ENCODE measurements at regions not wholly inside any gene's neighbourhood (a gene's known extent, or its start where the extent isn't known, plus 50 kb on each side); places are given as distances from the start of the nearest gene placed in this dataset.

GRCh38 chr2:205929246-205929942 lies 156.6 kb downstream of the INO80D start (continued):
- TF ChIP-seq ZNF513 (CRISPR knock-in tag; conservative IDR thresholded peaks at IDR 0.05) = no peak
- TF ChIP-seq MTF1 (CRISPR knock-in tag; IDR thresholded peaks at IDR 0.05) = no peak
- no peak for TF ChIP-seq ZEB1 (IDR thresholded peaks at IDR 0.05; ENCODE audit: insufficient replicate concordance, low read depth)
- no peak for TF ChIP-seq MTF2 (CRISPR knock-in tag; IDR thresholded peaks at IDR 0.05; ENCODE audit: borderline replicate concordance)
- no peak for TF ChIP-seq PAX8 (CRISPR knock-in tag; IDR thresholded peaks at IDR 0.05; ENCODE audit: borderline replicate concordance)
- TF ChIP-seq TEAD3 (CRISPR knock-in tag; optimal IDR thresholded peaks at IDR 0.05; ENCODE audit: borderline replicate concordance) = peak; percentile 48
- no peak for TF ChIP-seq ELK4 (CRISPR knock-in tag; IDR thresholded peaks at IDR 0.05; ENCODE audit: borderline replicate concordance)
- TF ChIP-seq SRSF4 (IDR thresholded peaks at IDR 0.05; ENCODE audit: low read depth, low read length, poor library complexity, severe bottlenecking) = no peak
- no peak for TF ChIP-seq REXO4 (CRISPR knock-in tag; IDR thresholded peaks at IDR 0.05; ENCODE audit: borderline replicate concordance)
- TF ChIP-seq NR3C1 (CRISPR knock-in tag; IDR thresholded peaks at IDR 0.05) = no peak
- TF ChIP-seq ZNF383 (CRISPR knock-in tag; IDR thresholded peaks at IDR 0.05; ENCODE audit: borderline replicate concordance) = no peak
- TF ChIP-seq ARID5B (CRISPR knock-in tag; IDR thresholded peaks at IDR 0.05) = peak; percentile 68
- no peak for TF ChIP-seq KDM4B (CRISPR knock-in tag; IDR thresholded peaks at IDR 0.05)
- TF ChIP-seq MZF1 (CRISPR knock-in tag; IDR thresholded peaks at IDR 0.05; ENCODE audit: borderline replicate concordance) = no peak
- TF ChIP-seq GATA4 (IDR thresholded peaks at IDR 0.05; ENCODE audit: borderline replicate concordance, low read depth) = no peak
- TF ChIP-seq ZMYM3 (CRISPR knock-in tag; IDR thresholded peaks at IDR 0.05) = no peak; the same call in 1 of the 2 replicates
- TF ChIP-seq ZNF773 (CRISPR knock-in tag; IDR thresholded peaks at IDR 0.05; ENCODE audit: borderline replicate concordance) = no peak
- peak; percentile 85 for TF ChIP-seq HNF4G (IDR thresholded peaks at IDR 0.05; ENCODE audit: borderline replicate concordance, low read depth, low read length)
- TF ChIP-seq HNF4G (CRISPR knock-in tag; IDR thresholded peaks at IDR 0.05; ENCODE audit: borderline replicate concordance, low read depth) = no peak
- TF ChIP-seq ZNF317 (CRISPR knock-in tag; IDR thresholded peaks at IDR 0.05) = no peak
- no peak; the same call in 1 of the 2 replicates for TF ChIP-seq CEBPB (IDR thresholded peaks at IDR 0.05; ENCODE audit: borderline replicate concordance, low read depth, low read length)
- no peak for TF ChIP-seq TBX2 (CRISPR knock-in tag; IDR thresholded peaks at IDR 0.05; ENCODE audit: borderline replicate concordance)
- no peak for TF ChIP-seq MAZ (IDR thresholded peaks at IDR 0.05; ENCODE audit: borderline replicate concordance, low read depth, low read length)
- no peak for TF ChIP-seq MAZ (CRISPR knock-in tag; IDR thresholded peaks at IDR 0.05; ENCODE audit: low read depth)
- TF ChIP-seq HIVEP1 (CRISPR knock-in tag; IDR thresholded peaks at IDR 0.05) = no peak

Data from HepG2 (cell line).